ENCODE measurements at regions not wholly inside any gene's neighbourhood (a gene's known extent, or its start where the extent isn't known, plus 50 kb on each side); places are given as distances from the start of the nearest gene placed in this dataset.

DNA sequence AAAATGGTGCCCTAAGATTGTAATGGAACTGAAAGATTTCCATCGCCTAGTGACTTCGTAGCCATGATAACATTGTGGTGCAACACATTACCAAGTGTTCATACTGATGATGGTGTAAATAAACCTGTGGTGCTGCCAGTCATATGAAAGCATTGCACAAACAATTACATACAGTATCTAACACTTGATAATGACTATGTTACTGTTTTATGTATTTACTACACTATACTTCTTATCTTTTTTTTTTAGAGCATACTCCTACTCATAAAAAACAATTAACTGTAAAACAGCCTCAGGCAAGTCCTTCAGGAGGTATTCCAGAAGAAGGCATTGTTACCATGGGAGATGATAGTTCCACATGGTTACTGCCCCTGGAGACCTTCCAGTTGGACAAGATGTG is 152.7 kb upstream of the EDNRA start:
- TF ChIP-seq, protein P1, sequence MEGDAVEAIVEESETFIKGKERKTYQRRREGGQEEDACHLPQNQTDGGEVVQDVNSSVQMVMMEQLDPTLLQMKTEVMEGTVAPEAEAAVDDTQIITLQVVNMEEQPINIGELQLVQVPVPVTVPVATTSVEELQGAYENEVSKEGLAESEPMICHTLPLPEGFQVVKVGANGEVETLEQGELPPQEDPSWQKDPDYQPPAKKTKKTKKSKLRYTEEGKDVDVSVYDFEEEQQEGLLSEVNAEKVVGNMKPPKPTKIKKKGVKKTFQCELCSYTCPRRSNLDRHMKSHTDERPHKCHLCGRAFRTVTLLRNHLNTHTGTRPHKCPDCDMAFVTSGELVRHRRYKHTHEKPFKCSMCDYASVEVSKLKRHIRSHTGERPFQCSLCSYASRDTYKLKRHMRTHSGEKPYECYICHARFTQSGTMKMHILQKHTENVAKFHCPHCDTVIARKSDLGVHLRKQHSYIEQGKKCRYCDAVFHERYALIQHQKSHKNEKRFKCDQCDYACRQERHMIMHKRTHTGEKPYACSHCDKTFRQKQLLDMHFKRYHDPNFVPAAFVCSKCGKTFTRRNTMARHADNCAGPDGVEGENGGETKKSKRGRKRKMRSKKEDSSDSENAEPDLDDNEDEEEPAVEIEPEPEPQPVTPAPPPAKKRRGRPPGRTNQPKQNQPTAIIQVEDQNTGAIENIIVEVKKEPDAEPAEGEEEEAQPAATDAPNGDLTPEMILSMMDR (IDR thresholded peaks at IDR 0.05): no peak
- TF ChIP-seq POLR2AphosphoS5 (IDR thresholded peaks at IDR 0.05): no peak
